Type B pancreatic cell (in vitro differentiated cells): ENCODE measurements at regions not wholly inside any gene's neighbourhood (a gene's known extent, or its start where the extent isn't known, plus 50 kb on each side); places are given as distances from the start of the nearest gene placed in this dataset.

Experiments used
- DNase-seq: peaks from one replicate; pipeline ENCODE4 v3.0.0; 2021; ENCODE audit warnings: mixed read lengths; ENCODE audit not compliant: unreplicated experiment; ENCODE audit errors: extremely low spot score
- H3K27ac Mint-ChIP-seq: 2 replicates; pipeline ENCODE4 v1.8.0; 2021; ENCODE audit warnings: mild to moderate bottlenecking, mixed read lengths
- H3K27me3 Mint-ChIP-seq: 2 replicates; pipeline ENCODE4 v1.8.0; 2021; ENCODE audit warnings: mixed read lengths
- H3K36me3 Mint-ChIP-seq: 2 replicates; pipeline ENCODE4 v1.8.0; 2021; ENCODE audit warnings: mixed read lengths
- H3K4me1 Mint-ChIP-seq: one replicate; pipeline ENCODE4 v1.8.0; 2021; ENCODE audit warnings: mixed read lengths; ENCODE audit not compliant: unreplicated experiment
- H3K4me3 Mint-ChIP-seq: 2 replicates; pipeline ENCODE4 v1.8.0; 2021; ENCODE audit warnings: mild to moderate bottlenecking, mixed read lengths
- H3K9me3 Mint-ChIP-seq: 2 replicates; pipeline ENCODE4 v1.8.0; 2021; ENCODE audit warnings: mixed read lengths
- CTCF ChIP-seq: fragments of 200-600 bp; sonication (generic); conservative IDR thresholded peaks from 2 replicates; pipeline ENCODE4 v1.5.0; 2021; ENCODE audit warnings: antibody characterized with exemption, mild to moderate bottlenecking

- Mint-ChIP-seq H3K27ac (no peak overlapping the region), H3K27me3 (peaks cover 7% of the 10 kb centered on the region), H3K9me3 (no peaks in the 10 kb centered on the region), H3K4me3 (no peak overlapping the region), H3K36me3 (no peaks in the 10 kb centered on the region), H3K4me1 (peaks cover 21% of the 10 kb centered on the region)
- TF ChIP-seq CTCF = no peak
- no peak for DNase-seq
Observed at GRCh38 chr1:224540535-224540934, 75.6 kb upstream of the CNIH3 start.

- no peak overlapping the region for H3K27ac Mint-ChIP-seq
- peaks cover 21% of the 10 kb centered on the region for H3K4me1 Mint-ChIP-seq
- no peak overlapping the region for H3K4me3 Mint-ChIP-seq
- no peaks in the 10 kb centered on the region for H3K9me3 Mint-ChIP-seq
- no peak for DNase-seq
- no peak for TF ChIP-seq CTCF
- peaks cover 7% of the 10 kb centered on the region for H3K27me3 Mint-ChIP-seq
- H3K36me3 Mint-ChIP-seq = no peaks in the 10 kb centered on the region
Observed at GRCh38 chr1:224541072-224541790, 74.9 kb upstream of the CNIH3 start.

GRCh38 chr1:224541901-224542630 lies 74.1 kb upstream of the CNIH3 start:
- Mint-ChIP-seq H3K36me3 (no peaks in the 10 kb centered on the region), H3K27ac (no peak overlapping the region), H3K27me3 (peaks cover 4% of the 10 kb centered on the region), H3K4me1 (peaks cover 21% of the 10 kb centered on the region), H3K4me3 (no peak overlapping the region), H3K9me3 (no peaks in the 10 kb centered on the region)
- DNase-seq = no peak
- TF ChIP-seq CTCF = no peak

GRCh38 chr1:224542783-224543440 lies 73.2 kb upstream of the CNIH3 start:
- H3K27me3 Mint-ChIP-seq = peaks cover 4% of the 10 kb centered on the region
- DNase-seq = no peak
- no peak overlapping the region for H3K4me3 Mint-ChIP-seq
- no peaks in the 10 kb centered on the region for H3K9me3 Mint-ChIP-seq
- H3K27ac Mint-ChIP-seq = no peak overlapping the region
- peaks cover 21% of the 10 kb centered on the region for H3K4me1 Mint-ChIP-seq
- TF ChIP-seq CTCF = no peak
- no peaks in the 10 kb centered on the region for H3K36me3 Mint-ChIP-seq

- Mint-ChIP-seq H3K27me3 (peaks cover 4% of the 10 kb centered on the region), H3K9me3 (no peaks in the 10 kb centered on the region), H3K4me3 (no peak overlapping the region), H3K4me1 (peaks cover 21% of the 10 kb centered on the region), H3K27ac (no peak overlapping the region), H3K36me3 (no peaks in the 10 kb centered on the region)
- no peak for DNase-seq
- no peak for TF ChIP-seq CTCF
Observed at GRCh38 chr1:224543453-224543852, 72.7 kb upstream of the CNIH3 start.
